ENCODE measurements at regions not wholly inside any gene's neighbourhood (a gene's known extent, or its start where the extent isn't known, plus 50 kb on each side); places are given as distances from the start of the nearest gene placed in this dataset.

- Histone ChIP-seq H2AFZ (ENCODE audit: low read depth, low read length) (no peak overlapping the region), H3K27ac (ENCODE audit: extremely low read depth, low read depth, low read length) (no peak overlapping the region), H4K20me1 (replicated peaks; ENCODE audit: control insufficient read depth, insufficient read depth, low read length) (no peaks in the 10 kb centered on the region), H3K9me3 (replicated peaks; ENCODE audit: control insufficient read depth, insufficient read depth, low read depth, low read length) (no peaks in the 10 kb centered on the region), H3K79me2 (ENCODE audit: control insufficient read depth, insufficient read depth, low read length) (no peaks in the 10 kb centered on the region), H3K4me2 (ENCODE audit: insufficient read depth, low read length) (no peak overlapping the region), H3K4me1 (replicated peaks in 1 of 2; ENCODE audit: control insufficient read depth in 2 of 2, insufficient read depth in 2 of 2, low read length in 2 of 2) (no peaks in the 10 kb centered on the region), H3K36me3 (ENCODE audit: control insufficient read depth, insufficient read depth, low read length) (no peaks in the 10 kb centered on the region), H3K9ac (ENCODE audit: insufficient read depth in 1 of 2, low read depth in 2 of 2, low read length in 2 of 2) (no peak overlapping the region), H3K27me3 (ENCODE audit: control insufficient read depth in 2 of 2, insufficient read depth in 2 of 2, low read length in 2 of 2) (peaks cover 1 to 48% of the 10 kb centered on the region in 2 experiments; a peak in 4 of 5 replicates), H3K4me3 (no peak overlapping the region), H3K9me1 (ENCODE audit: control insufficient read depth, insufficient read depth, low read length) (no peaks in the 10 kb centered on the region)
- no peak for TF ChIP-seq HIVEP1 (CRISPR knock-in tag; IDR thresholded peaks at IDR 0.05)
- TF ChIP-seq, protein P1, sequence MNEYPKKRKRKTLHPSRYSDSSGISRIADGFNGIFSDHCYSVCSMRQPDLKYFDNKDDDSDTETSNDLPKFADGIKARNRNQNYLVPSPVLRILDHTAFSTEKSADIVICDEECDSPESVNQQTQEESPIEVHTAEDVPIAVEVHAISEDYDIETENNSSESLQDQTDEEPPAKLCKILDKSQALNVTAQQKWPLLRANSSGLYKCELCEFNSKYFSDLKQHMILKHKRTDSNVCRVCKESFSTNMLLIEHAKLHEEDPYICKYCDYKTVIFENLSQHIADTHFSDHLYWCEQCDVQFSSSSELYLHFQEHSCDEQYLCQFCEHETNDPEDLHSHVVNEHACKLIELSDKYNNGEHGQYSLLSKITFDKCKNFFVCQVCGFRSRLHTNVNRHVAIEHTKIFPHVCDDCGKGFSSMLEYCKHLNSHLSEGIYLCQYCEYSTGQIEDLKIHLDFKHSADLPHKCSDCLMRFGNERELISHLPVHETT (CRISPR knock-in tag; conservative IDR thresholded peaks at IDR 0.05 in 1 of 2, IDR thresholded peaks at IDR 0.05 in 1 of 2): no peak
- no peak for TF ChIP-seq ILF3 (IDR thresholded peaks at IDR 0.05; ENCODE audit: borderline replicate concordance)
- DNase-seq (ENCODE audit: extremely low read depth in 1 of 4, low spot score in 3 of 4) (no peak), FAIRE-seq (no peak), ATAC-seq (no peak)
- intact Hi-C loops (cut with micrococcal nuclease): no loop called here
- no TSS peak for BruUV-seq (replicated peaks)
- POLR2A ChIA-PET: no interaction called here
- in situ Hi-C loops (cut with MboI): no loop called here
- WGBS (ENCODE audit: insufficient coverage, low coverage, missing lambda C conversion rate): 0% methylated on average over 1 of the region's 1 CpG
- CTCF ChIA-PET (ENCODE audit: low intra/inter-chr PET ratio): no interaction called here
These were observed 170.7 kb upstream of the B3GAT1 start for GRCh38 chr11:134582770-134583095.
